Midbrain (tissue), 1 donor: ENCODE measurements at regions not wholly inside any gene's neighbourhood (a gene's known extent, or its start where the extent isn't known, plus 50 kb on each side); places are given as distances from the start of the nearest gene placed in this dataset.
"Not testable (repeated sequence)": the region's sequence is repeated elsewhere in the genome, so short reads cannot be mapped to it uniquely, and the experiment has no call there.

ENCODE experiments used
- DNase-seq: peaks from one replicate; lab custom pipeline; 2025; lab: John Stamatoyannopoulos, UW

- no peak for DNase-seq
Observed at GRCh38 chr2:83874712-83875430, 584.2 kb downstream of the SUCLG1 start.

- DNase-seq = no peak
Observed at GRCh38 chr2:83874066-83874465, 585.0 kb downstream of the SUCLG1 start.

- no peak for DNase-seq
Observed at GRCh38 chr2:83873110-83873509, 586.0 kb downstream of the SUCLG1 start.

GRCh38 chr2:83866211-83866610 is 592.9 kb downstream of the SUCLG1 start:
- DNase-seq = no peak

GRCh38 chr2:83862600-83862999 is 596.5 kb downstream of the SUCLG1 start:
- DNase-seq = no peak

- no peak for DNase-seq
Observed at GRCh38 chr2:83860320-83860719, 598.8 kb downstream of the SUCLG1 start.

- DNase-seq = no peak
Observed at GRCh38 chr2:83859553-83859952, 599.5 kb downstream of the SUCLG1 start.

GRCh38 chr2:83851066-83851465 is 608.0 kb downstream of the SUCLG1 start:
- DNase-seq = no peak

- DNase-seq = no peak
Observed at GRCh38 chr2:83850071-83850725, 608.9 kb downstream of the SUCLG1 start.

- DNase-seq = no peak
Observed at GRCh38 chr2:83844490-83844889, 614.6 kb downstream of the SUCLG1 start.

- DNase-seq = no peak
Observed at GRCh38 chr2:83842421-83842820, 616.7 kb downstream of the SUCLG1 start.

GRCh38 chr2:83837823-83838222 is 621.3 kb downstream of the SUCLG1 start:
- no peak for DNase-seq

GRCh38 chr2:83827618-83828017 is 631.5 kb downstream of the SUCLG1 start:
- DNase-seq = no peak

- no peak for DNase-seq
Observed at GRCh38 chr2:83826577-83826976, 632.5 kb downstream of the SUCLG1 start.

GRCh38 chr2:83823229-83823628 is 635.9 kb downstream of the SUCLG1 start:
- DNase-seq = no peak

- no peak for DNase-seq
Observed at GRCh38 chr2:83817511-83817910, 641.6 kb downstream of the SUCLG1 start.

GRCh38 chr2:83808878-83809277 is 650.2 kb downstream of the SUCLG1 start:
- no peak for DNase-seq

- DNase-seq = no peak
Observed at GRCh38 chr2:83802604-83803003, 656.5 kb downstream of the SUCLG1 start.

- DNase-seq = no peak
Observed at GRCh38 chr2:83795777-83796176, 663.3 kb downstream of the SUCLG1 start.

GRCh38 chr2:83790467-83790866 is 668.6 kb downstream of the SUCLG1 start:
- not testable (repeated sequence) for DNase-seq

GRCh38 chr2:83789674-83790073 is 669.4 kb downstream of the SUCLG1 start:
- DNase-seq = not testable (repeated sequence)

- not testable (repeated sequence) for DNase-seq
Observed at GRCh38 chr2:83788938-83789566, 670.0 kb downstream of the SUCLG1 start.

GRCh38 chr2:83787189-83787588 is 671.9 kb downstream of the SUCLG1 start:
- DNase-seq = no peak
